ENCODE measurements at regions not wholly inside any gene's neighbourhood (a gene's known extent, or its start where the extent isn't known, plus 50 kb on each side); places are given as distances from the start of the nearest gene placed in this dataset.

DNA sequence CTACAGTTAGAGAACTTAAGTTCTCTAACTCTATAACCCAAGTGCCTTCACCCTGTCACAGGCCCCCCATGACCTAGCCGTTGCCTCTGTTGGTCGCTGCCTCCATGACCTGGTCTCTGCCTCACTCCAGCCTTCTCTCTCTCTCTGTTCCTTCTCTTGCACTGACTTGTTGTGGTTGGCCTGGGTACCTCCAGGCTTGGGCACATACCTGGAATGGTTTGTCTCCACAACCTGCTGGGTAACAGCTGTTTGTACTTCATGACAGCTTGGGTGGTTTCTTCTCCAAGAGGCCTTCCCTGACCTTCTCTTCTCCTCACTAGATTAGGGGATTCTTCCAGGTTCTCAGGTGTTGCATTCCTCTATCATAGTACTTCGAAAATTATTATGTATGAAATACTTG is 371.6 kb upstream of the USP24 start:
- no peak overlapping the region for H3K4me3 ChIP-seq (ENCODE audit: low read depth, low read length)
- TF ChIP-seq, protein P1, sequence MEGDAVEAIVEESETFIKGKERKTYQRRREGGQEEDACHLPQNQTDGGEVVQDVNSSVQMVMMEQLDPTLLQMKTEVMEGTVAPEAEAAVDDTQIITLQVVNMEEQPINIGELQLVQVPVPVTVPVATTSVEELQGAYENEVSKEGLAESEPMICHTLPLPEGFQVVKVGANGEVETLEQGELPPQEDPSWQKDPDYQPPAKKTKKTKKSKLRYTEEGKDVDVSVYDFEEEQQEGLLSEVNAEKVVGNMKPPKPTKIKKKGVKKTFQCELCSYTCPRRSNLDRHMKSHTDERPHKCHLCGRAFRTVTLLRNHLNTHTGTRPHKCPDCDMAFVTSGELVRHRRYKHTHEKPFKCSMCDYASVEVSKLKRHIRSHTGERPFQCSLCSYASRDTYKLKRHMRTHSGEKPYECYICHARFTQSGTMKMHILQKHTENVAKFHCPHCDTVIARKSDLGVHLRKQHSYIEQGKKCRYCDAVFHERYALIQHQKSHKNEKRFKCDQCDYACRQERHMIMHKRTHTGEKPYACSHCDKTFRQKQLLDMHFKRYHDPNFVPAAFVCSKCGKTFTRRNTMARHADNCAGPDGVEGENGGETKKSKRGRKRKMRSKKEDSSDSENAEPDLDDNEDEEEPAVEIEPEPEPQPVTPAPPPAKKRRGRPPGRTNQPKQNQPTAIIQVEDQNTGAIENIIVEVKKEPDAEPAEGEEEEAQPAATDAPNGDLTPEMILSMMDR (IDR thresholded peaks at IDR 0.05; ENCODE audit: insufficient read depth, low read depth, low read length, missing control alignments), result no peak
- DNase-seq (ENCODE audit: low read depth), result no peak

- TF ChIP-seq, protein P1 (IDR thresholded peaks at IDR 0.05; ENCODE audit: insufficient read depth, low read depth, low read length, missing control alignments), result no peak
- no peak for DNase-seq (ENCODE audit: low read depth)
- no peak overlapping the region for H3K4me3 ChIP-seq (ENCODE audit: low read depth, low read length)
These were observed 370.2 kb upstream of the USP24 start for GRCh38 chr1:55585402-55585792.

DNA sequence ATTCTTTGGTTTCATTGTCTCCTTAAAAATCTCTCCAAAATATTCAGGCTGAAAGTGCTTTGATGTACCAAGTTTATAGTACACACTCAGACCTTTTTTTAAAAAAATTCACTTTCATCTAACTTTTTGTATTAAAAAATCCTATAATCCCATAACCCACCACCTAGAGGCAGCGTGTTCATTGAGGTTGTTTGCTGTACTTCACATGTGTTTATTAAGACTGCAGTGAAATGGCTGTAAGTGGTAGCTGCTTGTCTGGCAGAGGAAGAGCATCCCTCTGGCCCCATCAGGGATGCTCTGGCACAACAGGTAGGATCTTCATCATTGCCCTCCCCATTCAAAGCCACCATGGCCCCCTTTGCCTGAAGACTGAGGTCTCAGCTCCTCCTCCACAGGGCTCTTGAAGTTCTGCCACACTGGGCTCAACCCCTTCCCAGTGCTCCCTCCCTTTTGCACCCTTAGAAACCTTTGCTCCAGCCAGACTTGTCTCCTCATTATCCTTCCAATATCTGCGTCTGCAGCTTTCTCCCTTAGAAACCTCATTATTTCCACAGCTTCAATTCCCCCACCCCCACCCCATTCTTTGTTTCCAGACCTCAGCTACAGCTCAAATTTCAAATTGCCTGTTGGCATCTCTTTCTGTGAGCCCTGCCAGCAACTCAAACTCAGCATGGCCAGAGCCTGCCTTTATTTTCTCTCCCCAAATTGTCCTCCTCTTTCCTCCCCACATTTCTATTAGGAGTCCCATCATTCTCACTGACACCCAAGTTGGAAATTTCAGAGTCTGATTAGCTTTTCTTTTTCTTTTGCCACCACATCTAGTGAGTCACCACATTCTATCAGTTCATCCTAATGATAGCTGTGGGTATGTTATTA is 369.6 kb upstream of the USP24 start:
- DNase-seq (ENCODE audit: low read depth), result no peak
- TF ChIP-seq, protein P1 (IDR thresholded peaks at IDR 0.05; ENCODE audit: insufficient read depth, low read depth, low read length, missing control alignments), result no peak
- H3K4me3 ChIP-seq (ENCODE audit: low read depth, low read length), result no peak overlapping the region

DNA sequence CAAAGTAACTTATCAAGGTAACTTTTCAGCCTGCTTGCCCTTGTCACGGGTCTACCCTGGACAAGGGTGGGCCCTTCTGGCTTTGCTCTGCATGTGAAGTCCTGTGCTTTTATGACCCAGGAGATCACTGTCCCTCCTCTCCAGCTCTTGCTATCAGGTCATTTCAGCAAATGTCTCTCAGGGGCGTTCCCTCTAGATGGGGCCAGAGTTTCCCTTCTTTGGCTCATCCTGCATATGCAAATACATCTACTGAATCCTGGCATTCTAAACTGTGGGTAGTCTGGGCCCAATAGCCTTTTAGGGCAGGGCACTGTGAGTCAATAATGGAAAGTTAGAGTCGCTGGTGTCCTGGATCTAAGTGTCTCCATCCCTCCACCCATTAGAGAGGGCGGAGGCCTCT is 366.9 kb upstream of the USP24 start:
- no peak for DNase-seq (ENCODE audit: low read depth)
- TF ChIP-seq, protein P1 (IDR thresholded peaks at IDR 0.05; ENCODE audit: insufficient read depth, low read depth, low read length, missing control alignments), result no peak
- H3K4me3 ChIP-seq (ENCODE audit: low read depth, low read length), result no peak overlapping the region

DNA sequence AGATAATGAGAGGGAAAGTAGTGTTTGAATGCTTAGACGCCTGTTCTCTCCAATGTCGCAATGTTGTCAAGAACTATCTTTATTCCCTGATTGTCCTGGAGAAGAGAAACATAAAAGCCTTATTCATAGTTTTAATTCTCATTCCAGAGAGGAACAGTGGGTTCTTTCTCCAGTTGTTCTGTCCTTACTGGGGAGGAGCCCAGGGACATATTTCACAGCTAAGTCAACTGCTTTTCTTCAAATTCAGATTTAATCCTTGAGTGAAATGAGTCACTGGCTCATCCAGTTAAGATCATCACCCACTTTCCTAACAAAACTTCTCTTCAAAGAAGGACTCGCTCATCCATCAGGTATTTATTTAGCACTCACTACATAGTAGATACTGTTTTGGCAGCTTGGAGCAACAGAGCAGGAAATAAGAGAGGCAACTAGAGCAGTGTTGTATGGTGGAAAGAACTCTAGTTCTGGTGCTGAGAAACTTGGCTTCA is 365.7 kb upstream of the USP24 start:
- H3K4me3 ChIP-seq (ENCODE audit: low read depth, low read length), result no peak overlapping the region
- TF ChIP-seq, protein P1 (IDR thresholded peaks at IDR 0.05; ENCODE audit: insufficient read depth, low read depth, low read length, missing control alignments), result no peak
- DNase-seq (ENCODE audit: low read depth), result no peak

DNA sequence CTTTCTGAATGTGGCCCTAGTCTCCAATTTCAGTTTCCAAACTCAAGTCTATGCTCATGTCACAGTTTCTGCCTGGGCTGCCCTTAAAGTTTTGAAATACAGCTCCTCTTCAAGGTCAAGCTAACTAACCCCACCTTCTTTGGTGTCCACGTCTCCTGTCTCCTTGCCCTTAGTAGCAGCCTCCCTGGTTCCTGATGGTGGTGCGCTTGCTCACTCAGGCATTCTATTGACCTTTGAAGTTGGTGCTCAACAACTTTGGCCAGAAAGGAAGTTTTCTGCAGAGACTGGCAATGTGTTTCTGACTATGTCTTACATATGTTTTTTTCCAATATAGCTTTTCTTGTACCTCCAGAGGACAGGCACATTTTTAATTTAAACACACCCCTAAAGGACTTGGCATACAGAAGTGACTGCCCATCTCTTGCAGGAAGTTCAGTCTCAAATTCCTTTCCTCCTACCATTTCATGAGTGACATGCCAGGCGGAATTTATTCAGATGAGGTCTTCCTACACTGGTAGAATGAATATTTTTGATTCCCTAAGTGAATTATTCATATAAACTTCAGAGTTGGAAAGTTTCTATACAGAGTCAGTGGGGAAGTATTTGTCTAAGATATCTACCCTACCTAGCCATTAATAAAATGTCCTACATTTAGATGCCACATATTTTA is 364.3 kb upstream of the USP24 start:
- TF ChIP-seq, protein P1 (IDR thresholded peaks at IDR 0.05; ENCODE audit: insufficient read depth, low read depth, low read length, missing control alignments), result no peak
- DNase-seq (ENCODE audit: low read depth), result no peak
- no peak overlapping the region for H3K4me3 ChIP-seq (ENCODE audit: low read depth, low read length)
